Sigmoid colon (tissue), 4 donors: ENCODE measurements at regions not wholly inside any gene's neighbourhood (a gene's known extent, or its start where the extent isn't known, plus 50 kb on each side); places are given as distances from the start of the nearest gene placed in this dataset.

Source experiments
- CTCF ChIP-seq, 4 experiments: fragments of 450-650 bp in 3 of 4; fragments of 200-600 bp in 1 of 4; IDR thresholded peaks; one replicate each; pipeline ENCODE4 v1.5.1; 2016 to 2019; ENCODE audit warnings: antibody characterized with exemption in 4 of 4, mild to moderate bottlenecking in 3 of 4, moderate library complexity in 2 of 4
- EP300 ChIP-seq, 4 donors: sonication (generic); formaldehyde crosslinking; IDR thresholded peaks; one replicate each; pipeline ENCODE4 v1.6.1; 2017; ENCODE audit warnings: antibody characterized with exemption in 4 of 4

DNA sequence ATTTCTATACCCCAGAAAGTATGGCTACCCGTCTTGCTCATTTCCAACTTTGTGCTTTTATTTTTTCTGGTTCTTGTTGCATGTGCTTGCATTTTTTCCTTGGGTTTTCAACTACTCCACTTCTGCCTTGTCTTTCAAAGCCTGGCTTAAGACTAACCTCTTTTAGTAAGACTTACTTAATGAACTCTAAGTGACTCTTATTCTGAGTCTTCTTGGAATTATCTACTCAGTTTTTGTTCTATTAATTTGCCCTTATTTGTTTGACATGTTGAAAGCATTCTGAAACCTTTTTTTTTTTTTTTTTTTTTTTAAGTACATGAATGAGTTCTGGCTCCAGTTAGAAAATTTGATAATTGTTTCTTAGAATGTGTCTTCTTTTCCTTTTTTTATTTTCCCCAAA, 74.8 kb downstream of the SLIT2 start:
- TF ChIP-seq CTCF (IDR thresholded peaks at IDR 0.05) (no peak), EP300 (IDR thresholded peaks at IDR 0.05) (no peak)
